Retinal pigment epithelial cell (primary cell): ENCODE measurements at regions not wholly inside any gene's neighbourhood (a gene's known extent, or its start where the extent isn't known, plus 50 kb on each side); places are given as distances from the start of the nearest gene placed in this dataset.
"Not testable (repeated sequence)": the region's sequence is repeated elsewhere in the genome, so short reads cannot be mapped to it uniquely, and the experiment has no call there.

ENCODE experiments used
- DNase-seq: peaks from one replicate; pipeline ENCODE4 v3.0.0-alpha.2; 2010; ENCODE audit warnings: low read depth
- H3K4me3 ChIP-seq: 2 replicates; pipeline ENCODE4 v1.5.1; 2011; ENCODE audit warnings: mild to moderate bottlenecking, low read length, control low read depth, moderate library complexity
- TF ChIP-seq, protein P1 (sequence below): conservative IDR thresholded peaks from 2 replicates; pipeline ENCODE4 v1.5.1; 2011; ENCODE audit warnings: low read depth, low read length, control low read depth, inconsistent platforms

DNA sequence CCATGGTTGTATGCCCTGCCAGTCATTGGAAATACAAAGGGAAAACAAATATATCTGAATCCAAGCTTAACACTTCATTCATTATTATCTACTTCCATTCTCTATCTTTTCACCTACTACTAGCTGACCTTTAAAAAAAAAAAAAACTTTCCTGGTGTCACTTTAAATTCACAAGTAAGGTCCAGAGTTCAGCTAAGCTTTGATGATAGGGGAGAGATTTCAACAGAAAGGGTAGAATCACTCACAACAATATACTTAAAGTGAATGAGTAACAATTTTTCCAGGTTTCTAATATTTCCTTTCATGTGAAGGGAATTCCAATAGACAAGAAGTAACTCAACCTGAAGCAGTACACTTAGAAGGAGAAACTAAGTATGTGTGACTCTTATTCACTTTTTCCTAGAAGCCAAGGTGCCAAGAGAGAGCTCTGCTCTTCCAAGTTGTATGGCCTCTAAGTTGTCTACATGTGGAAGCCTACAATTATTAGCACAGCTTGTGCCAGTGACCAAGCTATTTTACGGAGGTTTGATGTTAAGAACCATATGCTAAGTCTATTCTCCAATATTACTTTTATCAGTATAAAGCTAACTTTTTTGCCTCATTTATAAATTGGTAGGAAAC lies 371.7 kb downstream of the TENT5A start:
- H3K4me3 ChIP-seq: no peak overlapping the region
- DNase-seq: no peak
- TF ChIP-seq, protein P1, sequence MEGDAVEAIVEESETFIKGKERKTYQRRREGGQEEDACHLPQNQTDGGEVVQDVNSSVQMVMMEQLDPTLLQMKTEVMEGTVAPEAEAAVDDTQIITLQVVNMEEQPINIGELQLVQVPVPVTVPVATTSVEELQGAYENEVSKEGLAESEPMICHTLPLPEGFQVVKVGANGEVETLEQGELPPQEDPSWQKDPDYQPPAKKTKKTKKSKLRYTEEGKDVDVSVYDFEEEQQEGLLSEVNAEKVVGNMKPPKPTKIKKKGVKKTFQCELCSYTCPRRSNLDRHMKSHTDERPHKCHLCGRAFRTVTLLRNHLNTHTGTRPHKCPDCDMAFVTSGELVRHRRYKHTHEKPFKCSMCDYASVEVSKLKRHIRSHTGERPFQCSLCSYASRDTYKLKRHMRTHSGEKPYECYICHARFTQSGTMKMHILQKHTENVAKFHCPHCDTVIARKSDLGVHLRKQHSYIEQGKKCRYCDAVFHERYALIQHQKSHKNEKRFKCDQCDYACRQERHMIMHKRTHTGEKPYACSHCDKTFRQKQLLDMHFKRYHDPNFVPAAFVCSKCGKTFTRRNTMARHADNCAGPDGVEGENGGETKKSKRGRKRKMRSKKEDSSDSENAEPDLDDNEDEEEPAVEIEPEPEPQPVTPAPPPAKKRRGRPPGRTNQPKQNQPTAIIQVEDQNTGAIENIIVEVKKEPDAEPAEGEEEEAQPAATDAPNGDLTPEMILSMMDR: no peak

DNA sequence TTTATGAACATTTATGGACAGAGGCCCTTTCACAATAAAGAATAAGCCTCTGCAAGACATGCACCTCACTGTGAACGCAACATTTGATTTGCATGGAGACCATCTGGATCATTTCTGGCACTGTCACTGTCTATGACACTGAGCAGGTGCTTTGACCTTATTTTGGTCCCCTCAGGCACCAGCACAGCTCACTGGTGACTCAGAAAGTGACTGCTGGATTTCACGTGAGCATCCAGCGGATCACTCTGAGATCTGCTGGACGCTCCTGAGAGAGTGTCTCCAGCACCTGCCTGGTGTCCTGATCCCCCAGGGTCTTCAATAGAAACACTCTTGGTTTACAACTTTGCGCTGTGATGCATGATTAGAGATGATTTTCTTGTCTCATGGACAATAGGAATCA lies 375.7 kb downstream of the TENT5A start:
- DNase-seq: no peak
- no peak overlapping the region for H3K4me3 ChIP-seq
- TF ChIP-seq, protein P1: no peak

DNA sequence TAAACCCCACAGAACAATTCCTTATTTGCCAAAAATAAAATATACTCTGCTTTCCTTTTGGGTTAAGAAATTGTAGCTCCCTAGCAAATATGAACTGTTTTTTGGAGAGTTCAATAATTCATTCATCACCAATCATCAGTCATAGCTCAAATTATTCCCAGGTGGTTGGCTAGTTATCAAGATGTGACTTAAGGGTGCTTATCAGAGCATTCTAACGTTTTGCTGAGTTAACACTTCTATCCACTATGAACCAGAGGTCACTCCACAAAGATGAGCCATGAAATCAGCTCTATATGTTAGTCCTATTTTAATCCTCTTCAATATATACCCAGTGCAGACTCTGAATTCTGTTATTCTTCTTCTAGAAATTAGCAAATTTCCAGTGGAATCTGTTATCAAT lies 379.1 kb downstream of the TENT5A start:
- TF ChIP-seq, protein P1: no peak
- DNase-seq: no peak
- no peak overlapping the region for H3K4me3 ChIP-seq

DNA sequence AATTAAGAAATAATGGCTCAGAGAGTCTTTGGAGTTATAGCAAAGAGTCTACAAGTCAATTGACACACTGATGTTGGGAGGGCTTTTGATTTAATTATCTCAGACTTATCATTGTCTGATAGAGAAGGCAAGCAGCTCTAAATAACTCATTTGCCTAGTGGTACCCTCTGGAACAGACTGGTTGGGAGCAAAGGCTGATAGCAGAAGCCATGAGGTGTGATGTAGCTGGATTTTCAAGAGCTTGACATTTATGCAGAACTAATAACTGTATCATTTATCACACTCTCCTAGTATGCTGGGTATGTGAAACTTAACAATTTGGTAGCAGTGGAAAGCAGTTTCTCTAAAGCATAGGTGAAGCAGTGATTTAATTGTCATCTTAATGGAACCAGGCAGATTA lies 380.6 kb downstream of the TENT5A start:
- TF ChIP-seq, protein P1: no peak
- DNase-seq: no peak
- H3K4me3 ChIP-seq: no peak overlapping the region

DNA sequence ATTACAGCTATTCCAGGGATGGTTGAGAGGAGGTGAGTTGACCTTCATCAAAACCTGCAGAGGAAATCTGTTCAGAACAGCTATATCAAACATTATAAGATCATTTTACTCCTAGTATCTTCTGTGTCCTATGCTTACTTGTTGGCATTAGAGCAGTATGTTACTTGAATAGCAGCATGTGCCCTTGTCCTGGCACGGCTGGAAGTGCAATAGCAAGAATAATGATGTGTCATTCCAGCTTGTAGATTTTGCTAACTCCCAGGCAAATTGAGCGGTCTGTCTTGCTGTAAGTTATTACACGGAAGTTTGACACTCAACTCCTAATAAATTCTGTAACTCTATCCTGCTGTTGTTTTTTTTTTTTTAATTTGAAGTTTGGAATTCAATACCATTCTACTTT lies 385.5 kb downstream of the TENT5A start:
- TF ChIP-seq, protein P1: no peak
- H3K4me3 ChIP-seq: no peak overlapping the region
- DNase-seq: no peak

DNA sequence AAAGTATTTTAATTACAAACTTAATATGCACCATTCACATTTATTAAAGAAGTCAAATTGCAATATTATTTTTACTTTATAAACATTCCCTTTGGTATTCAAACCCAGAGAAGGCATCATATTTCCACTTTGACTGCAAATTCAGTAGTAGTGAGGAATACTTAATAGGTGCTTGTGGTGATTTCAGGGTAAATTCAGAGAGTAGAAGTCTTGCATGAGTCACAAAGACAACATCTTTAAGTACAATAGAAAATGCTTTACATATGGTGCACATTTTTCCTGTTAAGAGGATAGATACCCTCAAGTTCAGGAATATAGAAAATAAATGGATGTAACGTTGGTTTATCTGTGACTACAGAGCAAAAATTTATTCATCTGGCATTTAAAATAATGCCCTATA lies 390.2 kb downstream of the TENT5A start:
- TF ChIP-seq, protein P1: no peak
- no peak for DNase-seq

DNA sequence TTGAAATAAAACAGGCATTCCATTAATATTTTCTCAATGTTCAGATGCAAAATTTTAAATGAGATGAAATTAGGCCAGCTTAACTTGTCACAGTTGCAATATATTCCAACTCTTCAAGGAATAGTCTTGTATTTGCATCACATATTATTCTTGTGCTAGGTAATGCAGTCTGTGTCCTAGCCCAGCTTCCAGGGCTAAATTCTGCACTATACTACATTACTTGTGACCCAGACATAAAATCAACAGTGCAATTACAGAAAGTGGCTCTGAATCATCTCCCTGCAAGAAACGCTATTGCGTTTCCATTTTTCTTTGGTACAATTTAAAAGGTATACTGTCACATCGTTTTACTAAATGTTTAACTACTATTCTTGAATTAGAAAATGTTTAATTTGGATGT lies 399.2 kb downstream of the TENT5A start:
- TF ChIP-seq, protein P1: no peak
- no peak for DNase-seq
- no peak overlapping the region for H3K4me3 ChIP-seq

More for the DNA sequence above, 390.2 kb downstream of the TENT5A start:
- H3K4me3 ChIP-seq: no peak overlapping the region

DNA sequence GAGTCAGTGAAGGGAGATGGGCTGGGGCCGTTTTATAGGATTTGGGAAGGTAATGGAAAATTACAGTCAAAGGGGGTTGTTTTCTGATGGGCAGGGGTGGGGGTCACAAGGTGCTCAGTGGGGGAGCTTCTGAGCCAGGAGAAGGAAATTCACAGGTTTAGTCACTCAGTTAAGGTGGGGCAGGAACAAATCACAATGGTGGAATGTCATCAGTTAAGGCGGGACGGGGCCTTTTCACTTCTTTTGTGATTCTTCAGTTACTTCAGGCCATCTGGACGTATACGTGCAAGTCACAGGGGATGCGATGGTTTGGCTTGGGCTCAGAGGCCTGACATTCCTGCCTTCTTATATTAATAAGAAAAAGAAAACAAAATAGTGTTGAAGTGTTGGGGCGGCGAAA lies 408.5 kb downstream of the TENT5A start:
- H3K4me3 ChIP-seq, DNase-seq: not testable (repeated sequence)
